GM12872 (cell line): ENCODE measurements at regions not wholly inside any gene's neighbourhood (a gene's known extent, or its start where the extent isn't known, plus 50 kb on each side); places are given as distances from the start of the nearest gene placed in this dataset.

Source experiments
- CTCF ChIP-seq: IDR thresholded peaks from 3 replicates; pipeline ENCODE4 v1.5.1; 2011; ENCODE audit warnings: low read depth, mild to moderate bottlenecking, low read length, moderate library complexity; ENCODE audit not compliant: insufficient read depth

GRCh38 chr6:747921-748320 lies 55.0 kb upstream of the EXOC2 start:
- no peak for TF ChIP-seq CTCF

- no peak for TF ChIP-seq CTCF
These were observed 54.1 kb upstream of the EXOC2 start for GRCh38 chr6:747028-747427.

- no peak for TF ChIP-seq CTCF
These were observed 51.9 kb upstream of the EXOC2 start for GRCh38 chr6:744666-745353.

- TF ChIP-seq CTCF: no peak
These were observed 50.6 kb upstream of the EXOC2 start for GRCh38 chr6:743320-744096.
